Upper lobe of left lung (tissue), 4 donors: ENCODE measurements at regions not wholly inside any gene's neighbourhood (a gene's known extent, or its start where the extent isn't known, plus 50 kb on each side); places are given as distances from the start of the nearest gene placed in this dataset.
"Not testable (repeated sequence)": the region's sequence is repeated elsewhere in the genome, so short reads cannot be mapped to it uniquely, and the experiment has no call there.

Experiments used
- EP300 ChIP-seq, 4 donors: sonication (generic); formaldehyde crosslinking; IDR thresholded peaks; one replicate each; pipeline ENCODE4 v1.5.1; 2017; ENCODE audit warnings: antibody characterized with exemption in 4 of 4, control low read depth in 2 of 4
- POLR2A ChIP-seq, 4 donors: fragments of 450-650 bp; IDR thresholded peaks; one replicate each; pipeline ENCODE4 v1.5.1; 2016 to 2017; ENCODE audit warnings: antibody characterized with exemption in 4 of 4, mild to moderate bottlenecking in 2 of 4
- POLR2AphosphoS5 ChIP-seq, 2 donors: sonication (generic); formaldehyde crosslinking; IDR thresholded peaks; one replicate each; pipeline ENCODE4 v1.5.1; 2017; ENCODE audit warnings: antibody characterized with exemption in 2 of 2
- TF ChIP-seq, protein P1 (sequence below), 6 experiments: fragments of 450-650 bp in 4 of 6; fragments of 200-600 bp in 2 of 6; sonication (generic) in 2 of 6; IDR thresholded peaks; one replicate each; pipeline ENCODE4 v1.5.1; 2016 to 2019; ENCODE audit warnings: antibody characterized with exemption in 6 of 6

GRCh38 chr10:106343539-106343938, 821.0 kb downstream of the SORCS1 start:
- TF ChIP-seq POLR2A, POLR2AphosphoS5, EP300 (IDR thresholded peaks at IDR 0.05): not testable (repeated sequence)
- TF ChIP-seq, protein P1, sequence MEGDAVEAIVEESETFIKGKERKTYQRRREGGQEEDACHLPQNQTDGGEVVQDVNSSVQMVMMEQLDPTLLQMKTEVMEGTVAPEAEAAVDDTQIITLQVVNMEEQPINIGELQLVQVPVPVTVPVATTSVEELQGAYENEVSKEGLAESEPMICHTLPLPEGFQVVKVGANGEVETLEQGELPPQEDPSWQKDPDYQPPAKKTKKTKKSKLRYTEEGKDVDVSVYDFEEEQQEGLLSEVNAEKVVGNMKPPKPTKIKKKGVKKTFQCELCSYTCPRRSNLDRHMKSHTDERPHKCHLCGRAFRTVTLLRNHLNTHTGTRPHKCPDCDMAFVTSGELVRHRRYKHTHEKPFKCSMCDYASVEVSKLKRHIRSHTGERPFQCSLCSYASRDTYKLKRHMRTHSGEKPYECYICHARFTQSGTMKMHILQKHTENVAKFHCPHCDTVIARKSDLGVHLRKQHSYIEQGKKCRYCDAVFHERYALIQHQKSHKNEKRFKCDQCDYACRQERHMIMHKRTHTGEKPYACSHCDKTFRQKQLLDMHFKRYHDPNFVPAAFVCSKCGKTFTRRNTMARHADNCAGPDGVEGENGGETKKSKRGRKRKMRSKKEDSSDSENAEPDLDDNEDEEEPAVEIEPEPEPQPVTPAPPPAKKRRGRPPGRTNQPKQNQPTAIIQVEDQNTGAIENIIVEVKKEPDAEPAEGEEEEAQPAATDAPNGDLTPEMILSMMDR (IDR thresholded peaks at IDR 0.05): not testable (repeated sequence)
